ENCODE measurements at regions not wholly inside any gene's neighbourhood (a gene's known extent, or its start where the extent isn't known, plus 50 kb on each side); places are given as distances from the start of the nearest gene placed in this dataset.

- TF ChIP-seq MGA (IDR thresholded peaks at IDR 0.05) (no peak), FUS (optimal IDR thresholded peaks at IDR 0.05; ENCODE audit: low read depth, low read length) (no peak), NR0B1 (IDR thresholded peaks at IDR 0.05; ENCODE audit: partially characterized antibody) (no peak), ZBTB1 (CRISPR knock-in tag; IDR thresholded peaks at IDR 0.05; ENCODE audit: borderline replicate concordance, low read depth) (no peak)
These were observed 1708.8 kb upstream of the C9orf72 start (continued) for GRCh38 chr9:29282121-29282520.

All from K562 (cell line).